CD4-positive, alpha-beta T cell treated with Interleukin-12 subunit alpha and Interleukin-12 subunit beta, for 1 hour (primary cell): ENCODE measurements at regions not wholly inside any gene's neighbourhood (a gene's known extent, or its start where the extent isn't known, plus 50 kb on each side); places are given as distances from the start of the nearest gene placed in this dataset.

Experiments used
- DNase-seq: peaks from one replicate; pipeline ENCODE4 v3.0.0-alpha.2; 2020

DNA sequence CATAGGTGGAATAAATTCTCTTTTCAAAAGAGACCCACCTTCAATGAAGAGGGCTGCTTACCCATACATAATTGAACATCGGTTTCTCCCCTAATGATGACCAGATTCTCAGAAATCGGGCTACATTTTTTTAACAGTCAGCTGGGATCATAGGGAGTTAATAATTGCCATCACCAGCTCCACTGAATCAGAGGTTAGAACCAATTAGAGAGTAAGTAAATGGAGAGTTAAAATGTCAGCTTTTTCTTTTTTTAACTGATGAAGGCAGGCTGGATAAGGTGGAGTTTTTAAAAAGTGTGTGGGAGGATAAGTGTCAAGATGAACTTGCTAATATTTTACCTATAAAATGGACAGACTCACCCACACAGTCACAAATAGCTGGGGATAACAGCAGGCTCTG lies 584.5 kb upstream of the NR3C2 start:
- DNase-seq = no peak

DNA sequence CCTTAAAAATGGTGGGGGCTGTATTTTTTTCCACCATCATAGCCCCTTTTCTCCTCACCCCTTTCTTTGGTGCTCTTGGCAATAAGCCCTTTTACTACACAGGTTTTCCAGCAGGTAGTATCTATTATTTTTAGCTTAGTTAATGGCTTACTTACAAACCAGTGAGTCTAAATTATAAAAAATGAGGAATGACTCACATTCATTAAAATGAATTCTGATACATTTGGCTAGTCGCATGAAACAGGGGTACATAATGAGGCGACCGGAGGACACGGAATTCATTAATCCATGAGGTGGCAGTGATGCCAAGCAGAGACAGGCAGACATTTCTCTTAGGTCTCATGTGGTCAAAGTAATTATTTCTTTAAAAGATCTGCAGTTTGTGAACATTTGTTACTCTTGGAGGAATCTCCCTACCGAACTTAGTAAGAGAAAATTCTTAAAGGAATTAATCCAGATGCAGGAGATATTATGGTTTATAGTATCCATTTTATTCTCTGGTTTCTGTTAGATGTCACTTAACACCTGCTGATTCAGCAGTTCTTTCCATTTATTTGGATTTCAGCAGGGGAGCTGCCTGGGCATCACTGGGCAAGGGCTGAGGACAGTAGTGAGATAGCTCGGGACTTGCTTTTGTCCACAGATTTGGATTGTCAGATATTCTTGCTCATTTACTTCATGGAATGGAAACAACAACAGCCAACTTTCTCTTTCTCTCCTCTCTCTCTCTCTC lies 575.0 kb upstream of the NR3C2 start:
- DNase-seq = no peak

DNA sequence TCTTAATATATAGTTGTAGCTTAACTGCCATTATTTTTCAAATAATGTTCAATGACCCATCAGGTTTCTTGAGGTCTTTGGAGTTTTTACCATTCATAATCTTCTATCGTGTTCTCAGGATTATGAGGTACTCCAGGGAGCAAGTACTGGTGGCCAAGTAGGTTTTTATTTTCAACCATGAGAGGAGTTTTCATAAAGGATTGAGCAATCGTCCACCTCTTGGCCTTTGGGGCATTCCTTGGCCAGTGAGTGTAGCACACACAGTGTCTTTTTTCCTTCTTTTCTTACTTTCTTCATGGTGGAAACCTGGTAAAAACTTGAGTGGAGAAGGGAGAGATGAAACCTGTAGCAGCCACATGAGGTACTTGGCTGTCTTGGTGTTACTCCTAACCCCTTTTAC lies 567.0 kb upstream of the NR3C2 start:
- DNase-seq = no peak

DNA sequence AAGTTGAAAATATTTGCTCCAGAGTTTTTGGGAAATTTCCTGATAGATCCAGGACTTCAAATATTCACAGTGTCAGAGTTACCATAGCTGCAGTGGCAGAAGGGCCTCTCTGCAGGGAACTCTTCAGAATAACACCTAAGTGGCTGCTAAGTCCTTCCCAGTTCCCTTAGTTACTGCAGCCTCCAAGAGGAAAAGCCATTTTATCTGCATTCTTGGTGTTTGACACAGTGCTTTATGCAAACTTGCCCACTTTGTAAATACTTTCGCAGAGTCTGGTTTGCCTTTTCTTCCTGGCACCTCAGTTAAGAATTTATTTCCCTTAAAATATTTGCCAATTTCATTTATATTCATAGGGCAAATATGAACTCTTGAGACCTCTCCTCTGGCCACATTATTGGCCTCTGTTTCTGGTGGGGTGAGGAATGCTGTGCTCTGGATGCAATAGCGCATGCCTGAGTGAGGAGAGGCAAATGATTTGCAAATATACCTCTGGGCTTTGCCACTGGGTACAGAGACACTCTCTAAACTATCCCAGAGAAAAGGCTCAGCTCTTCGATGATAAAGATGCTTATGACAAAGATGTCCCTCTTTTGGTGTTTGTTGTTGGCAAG lies 566.3 kb upstream of the NR3C2 start:
- no peak for DNase-seq

DNA sequence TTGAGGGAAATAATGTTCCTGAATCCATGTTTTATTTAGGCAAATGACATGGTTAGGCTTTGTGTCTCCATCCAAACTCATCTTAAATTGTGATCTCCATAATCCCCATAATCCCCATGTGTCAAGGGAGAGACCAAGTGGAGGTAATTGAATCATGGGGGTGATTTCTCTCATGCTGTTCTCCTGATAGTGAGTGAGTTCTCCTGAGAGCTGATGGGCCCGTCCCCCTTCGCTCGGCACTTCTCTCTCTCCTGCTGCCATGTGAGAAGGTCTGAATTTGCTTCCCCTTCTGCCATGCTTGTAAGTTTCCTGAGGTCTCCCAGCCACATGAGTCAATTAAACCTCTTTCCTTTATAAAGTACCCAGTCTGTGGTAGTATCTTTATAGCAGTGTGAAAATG lies 563.0 kb upstream of the NR3C2 start:
- DNase-seq = no peak

DNA sequence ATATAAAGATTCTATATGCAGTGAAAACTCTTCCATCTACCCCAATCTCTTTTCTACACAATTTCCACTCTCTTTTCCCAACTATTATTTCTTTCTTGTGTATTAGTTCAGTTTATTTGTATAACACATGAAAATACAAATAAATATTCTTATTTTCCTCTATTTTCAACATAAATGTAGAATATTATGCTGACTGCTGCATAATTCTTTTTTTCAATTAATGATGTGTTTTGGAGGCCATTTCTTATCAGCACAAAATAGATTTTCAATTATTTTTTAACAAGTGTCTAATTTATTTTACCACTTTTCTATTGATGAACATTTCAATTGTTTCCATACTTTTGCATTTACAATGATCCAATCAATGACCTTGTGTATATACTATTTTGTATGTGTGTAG lies 557.7 kb upstream of the NR3C2 start:
- no peak for DNase-seq

DNA sequence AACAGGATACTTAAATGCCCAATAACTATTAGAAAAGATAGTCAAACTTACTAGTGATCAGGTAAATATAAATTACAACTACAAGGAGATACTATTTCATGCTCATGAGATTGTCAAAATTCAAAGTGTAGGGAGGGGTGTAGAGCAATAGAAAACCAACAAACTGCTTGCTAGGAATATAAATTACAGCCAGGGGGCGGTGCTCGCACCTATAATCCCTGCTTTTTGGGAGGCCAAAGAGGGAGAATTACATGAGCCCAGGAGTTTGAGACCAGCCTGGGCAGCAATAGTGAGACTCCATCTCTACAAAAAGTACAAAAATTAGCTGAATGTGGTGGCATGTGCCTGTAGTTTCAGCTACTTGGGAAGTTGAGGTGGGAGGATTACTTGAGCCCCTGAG lies 556.5 kb upstream of the NR3C2 start:
- DNase-seq = no peak

DNA sequence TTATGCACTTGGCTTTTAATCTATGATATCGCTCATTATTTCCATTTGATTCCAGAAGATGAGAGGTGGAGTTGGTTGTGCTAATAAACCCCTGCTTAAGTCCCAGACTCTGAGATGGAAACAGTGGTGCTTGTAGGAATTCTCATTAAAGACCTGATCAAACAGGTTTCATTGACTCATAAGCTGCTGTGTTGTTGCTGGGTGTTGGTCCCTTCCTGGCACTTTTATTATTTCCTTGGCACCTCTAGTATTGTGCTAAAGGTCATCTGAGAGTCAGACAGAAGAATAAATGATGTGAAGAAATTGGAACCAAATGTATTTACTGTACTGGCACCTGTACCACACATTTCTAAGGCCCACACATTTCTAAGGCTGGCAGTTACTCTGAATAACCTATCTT lies 544.7 kb upstream of the NR3C2 start:
- no peak for DNase-seq

DNA sequence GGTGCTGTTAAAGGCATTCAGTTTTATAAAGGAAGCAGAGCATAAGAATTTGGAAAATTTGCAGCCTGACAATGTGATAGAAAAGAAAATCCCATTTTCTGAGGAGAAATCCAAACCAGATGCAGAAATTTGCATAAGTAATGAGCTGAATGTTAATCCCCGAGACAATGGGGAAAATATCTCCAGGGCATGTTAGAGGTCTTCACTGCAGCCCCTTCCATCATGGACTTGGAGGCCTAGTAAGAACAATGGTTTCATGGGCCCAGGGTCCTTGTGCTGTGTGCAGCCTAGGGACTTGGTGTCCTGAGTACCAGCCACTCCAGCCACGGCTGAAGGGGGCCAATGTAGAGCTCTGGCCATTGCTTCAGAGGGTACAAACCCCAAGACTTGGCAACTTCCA lies 542.7 kb upstream of the NR3C2 start:
- DNase-seq = no peak

DNA sequence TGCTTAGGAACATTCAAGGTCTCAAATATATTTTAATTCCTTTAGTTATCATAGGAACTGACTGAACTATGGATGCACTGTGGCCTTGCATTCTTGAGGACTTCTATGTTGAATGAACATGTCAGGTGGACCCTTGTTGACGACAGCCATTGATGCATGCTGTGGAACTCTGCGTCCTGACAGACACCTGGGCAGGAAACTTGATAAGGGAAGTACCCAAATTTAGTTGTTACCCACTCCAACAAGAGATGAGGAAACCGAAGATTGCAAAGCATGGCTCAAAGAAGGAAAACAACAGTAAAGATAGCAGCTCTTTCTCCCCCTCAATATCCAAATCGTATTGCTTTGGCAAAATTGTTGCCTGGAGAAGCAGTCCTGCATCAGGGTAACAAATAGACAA lies 540.0 kb upstream of the NR3C2 start:
- DNase-seq = no peak

DNA sequence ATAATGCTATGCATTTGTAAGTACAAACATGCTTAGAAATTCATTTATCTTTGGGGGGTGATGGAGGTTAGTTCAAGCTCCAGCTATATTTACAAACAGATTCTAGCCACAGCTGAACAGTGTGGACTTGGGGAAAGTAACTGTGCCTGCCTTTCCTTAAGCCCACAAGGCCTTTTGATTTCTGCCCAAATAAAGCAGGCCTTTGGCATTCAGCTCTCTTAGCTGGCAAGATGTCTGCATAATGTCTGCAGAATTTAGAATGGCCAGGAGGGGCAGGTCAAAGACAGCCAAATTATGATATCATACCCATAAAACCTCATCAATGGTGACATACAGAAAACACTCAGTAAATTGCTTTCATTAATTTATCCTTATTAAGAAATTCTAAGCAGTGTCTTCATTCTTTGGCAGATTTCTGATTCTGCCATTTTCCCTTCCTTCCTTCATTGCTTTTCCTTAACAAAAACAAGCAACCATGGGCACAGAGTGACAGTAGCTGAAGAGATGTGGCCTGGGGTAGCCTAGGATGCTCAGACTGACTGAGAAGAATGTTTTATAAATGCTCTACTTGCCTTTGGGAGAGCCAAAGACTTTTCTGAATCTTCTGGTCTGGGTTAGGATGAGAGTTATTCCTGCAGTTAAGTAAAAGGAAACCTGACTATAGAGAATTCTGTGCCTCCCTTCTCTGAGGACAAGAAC lies 538.7 kb upstream of the NR3C2 start:
- no peak for DNase-seq

DNA sequence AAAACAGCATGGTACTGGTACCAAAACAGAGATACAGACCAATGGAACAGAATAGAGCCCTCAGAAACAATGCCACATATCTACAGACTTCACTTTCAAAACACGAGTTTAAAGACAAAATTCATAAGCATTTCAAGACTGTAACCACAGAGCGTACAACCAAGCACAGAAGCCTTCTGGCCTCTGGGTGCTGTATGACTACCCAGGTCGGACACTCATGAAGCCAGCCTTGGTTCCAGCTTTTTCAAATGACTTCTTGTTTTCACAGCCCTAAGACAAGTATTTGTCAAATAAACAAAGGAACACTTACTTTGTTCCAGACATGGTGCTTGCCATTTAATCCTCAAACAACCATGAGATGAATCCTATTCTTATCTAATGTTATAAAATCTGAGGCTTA lies 536.1 kb upstream of the NR3C2 start:
- no peak for DNase-seq

DNA sequence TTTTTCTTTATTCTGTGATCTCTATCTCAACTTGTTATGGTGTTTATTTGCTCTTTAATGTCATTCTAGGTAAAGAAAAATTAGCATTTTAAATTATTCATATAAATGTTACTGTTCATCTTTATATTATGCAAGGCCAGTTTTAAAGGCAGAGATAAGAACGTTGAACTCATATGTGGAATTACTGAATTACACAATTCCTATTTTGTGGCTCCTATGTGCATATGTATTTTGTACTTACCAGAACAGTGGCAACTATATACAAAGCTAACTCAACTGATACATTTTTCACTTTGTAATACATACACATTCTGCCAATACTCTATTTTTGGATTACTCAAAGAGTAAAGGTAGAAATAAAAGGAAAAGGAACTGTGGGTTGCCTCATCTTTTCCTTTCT lies 533.2 kb upstream of the NR3C2 start:
- DNase-seq = no peak

DNA sequence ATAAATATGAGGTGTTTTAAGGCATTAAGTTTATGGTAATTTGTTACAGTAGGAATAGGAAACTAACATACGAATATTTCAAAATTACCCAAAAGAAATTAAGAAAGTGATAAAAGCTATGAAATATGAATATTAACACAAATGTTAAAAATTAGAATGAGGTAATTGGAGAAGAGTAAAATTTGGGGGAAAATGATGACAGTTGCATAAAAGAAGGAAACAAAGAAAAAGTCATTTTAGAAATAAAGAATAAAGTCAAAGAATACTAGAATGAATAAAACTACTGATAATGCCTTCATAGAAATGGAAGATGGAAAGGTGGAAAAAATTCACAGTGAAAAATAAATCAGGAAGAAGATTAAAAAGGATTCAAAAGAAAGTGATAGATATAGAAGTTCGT lies 522.9 kb upstream of the NR3C2 start:
- DNase-seq = no peak

DNA sequence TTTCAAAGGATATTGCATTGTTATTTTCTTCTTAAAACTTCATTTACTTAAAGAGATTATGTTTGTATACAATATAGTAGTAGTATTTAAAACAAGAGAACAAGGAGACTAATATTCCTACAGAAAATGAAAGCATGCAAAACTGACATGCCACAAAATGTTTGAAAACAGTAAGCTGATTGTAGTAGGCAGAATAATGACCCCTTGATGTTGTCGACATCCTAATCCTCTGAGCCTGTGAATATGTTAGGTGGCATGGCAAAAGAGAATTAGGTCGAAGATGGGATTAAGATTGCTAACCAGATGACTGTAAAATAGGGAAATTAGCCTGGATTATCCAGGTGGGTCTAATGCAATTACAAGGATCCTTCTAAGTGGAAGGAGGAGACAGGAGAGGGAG lies 522.2 kb upstream of the NR3C2 start:
- no peak for DNase-seq

DNA sequence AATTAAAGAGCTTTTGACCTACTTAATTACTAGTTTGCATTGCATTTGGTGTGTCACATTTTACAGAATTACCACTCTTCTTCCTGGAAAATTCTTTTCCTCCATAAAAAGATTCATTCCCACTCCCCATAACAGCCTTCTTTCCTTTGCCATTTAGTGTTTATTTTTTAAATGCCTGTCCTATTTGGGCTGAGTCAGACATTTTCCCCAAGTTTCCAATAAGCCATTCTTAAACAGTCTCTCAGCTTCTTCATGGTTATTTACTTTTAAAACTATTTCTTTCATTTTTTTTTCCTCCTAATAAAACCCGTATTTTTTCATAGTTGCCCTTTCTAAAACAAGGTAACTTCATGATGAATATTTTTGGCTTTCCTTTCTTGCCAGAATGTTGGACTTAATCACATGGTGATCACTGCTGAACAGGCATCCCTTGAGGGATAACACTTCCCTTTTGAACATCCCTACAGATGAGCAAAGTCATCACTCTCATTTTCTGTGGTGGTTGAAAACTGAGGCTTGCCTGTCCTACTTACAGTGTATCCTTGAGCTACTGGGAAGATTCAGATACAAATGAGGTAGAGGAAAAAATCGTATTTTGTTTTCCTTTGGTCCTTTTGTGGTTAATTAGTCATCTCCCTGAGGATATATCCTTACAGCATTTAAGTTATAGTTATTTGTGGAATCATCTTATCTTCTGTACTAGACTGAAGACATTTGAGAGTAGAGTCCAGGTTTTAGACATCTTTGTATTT lies 520.5 kb upstream of the NR3C2 start:
- DNase-seq = no peak

DNA sequence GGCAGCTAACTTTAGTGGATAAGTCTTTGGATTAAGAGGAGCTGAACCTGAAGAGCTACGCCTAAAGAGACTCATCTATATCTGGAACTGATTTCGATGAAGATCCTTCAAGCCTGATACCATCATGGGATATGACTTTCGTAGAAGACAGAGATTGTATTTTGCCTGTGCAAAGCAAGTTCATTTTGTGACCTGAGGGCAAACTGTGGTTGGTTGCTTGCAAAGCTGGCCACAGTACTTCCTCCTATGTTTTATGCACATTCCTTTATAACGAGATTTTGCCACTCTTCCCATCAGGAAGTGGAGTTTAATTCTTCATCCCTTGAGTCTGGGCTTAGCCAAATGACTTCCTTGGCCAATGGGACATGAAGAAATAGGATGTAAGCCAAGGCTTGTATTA lies 519.3 kb upstream of the NR3C2 start:
- no peak for DNase-seq

DNA sequence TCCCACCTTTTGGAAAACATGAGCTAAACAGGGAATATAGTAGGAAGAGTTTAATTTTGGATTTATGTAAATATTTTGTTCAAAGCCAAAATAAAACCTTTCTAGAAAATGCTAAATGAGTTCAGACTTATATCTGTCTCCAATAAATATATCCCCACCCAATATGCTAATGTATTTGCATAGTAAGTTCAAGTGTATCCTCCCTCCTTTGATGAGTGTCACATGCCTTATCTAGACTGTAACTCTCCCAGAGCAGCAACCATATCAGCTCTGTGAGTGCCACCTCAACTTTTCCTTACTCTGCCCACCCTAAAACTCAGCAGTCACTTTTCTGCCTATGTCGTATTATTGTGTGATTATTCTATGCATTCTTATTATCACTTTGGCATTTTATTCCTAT lies 516.1 kb upstream of the NR3C2 start:
- DNase-seq = no peak

DNA sequence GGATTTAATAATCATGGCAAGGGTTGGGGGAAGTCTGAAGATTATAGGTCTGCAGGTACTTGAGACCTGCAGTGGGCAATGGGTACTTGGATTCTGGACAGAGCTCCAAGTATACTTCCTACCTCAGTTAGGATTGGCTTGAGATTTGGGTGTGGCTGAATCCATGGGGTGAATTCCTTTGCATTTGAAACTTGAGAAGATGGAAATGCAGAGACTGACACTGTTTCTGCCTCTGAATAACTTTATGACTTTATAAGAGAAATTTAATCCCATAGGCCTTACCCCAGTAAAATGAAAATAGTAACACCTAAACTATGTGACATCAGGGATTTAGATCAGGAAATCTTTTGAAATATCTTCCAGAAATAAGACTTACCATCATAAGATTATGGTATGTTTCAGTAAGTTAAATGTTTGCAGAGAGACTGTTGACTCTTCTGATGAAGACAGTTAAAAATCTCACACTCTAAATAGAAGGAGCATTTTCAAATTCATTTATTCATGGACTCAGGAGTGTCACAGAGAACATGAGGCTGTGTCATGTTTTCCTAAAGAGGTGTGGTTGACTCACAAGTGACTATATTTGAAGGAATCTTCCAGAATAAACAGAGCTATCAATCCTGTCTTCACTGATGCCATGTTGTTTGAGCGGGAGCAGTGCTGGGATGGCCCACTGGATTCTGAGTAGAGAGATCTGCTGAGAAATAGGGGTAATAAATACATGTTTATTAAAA lies 513.5 kb upstream of the NR3C2 start:
- DNase-seq = no peak

DNA sequence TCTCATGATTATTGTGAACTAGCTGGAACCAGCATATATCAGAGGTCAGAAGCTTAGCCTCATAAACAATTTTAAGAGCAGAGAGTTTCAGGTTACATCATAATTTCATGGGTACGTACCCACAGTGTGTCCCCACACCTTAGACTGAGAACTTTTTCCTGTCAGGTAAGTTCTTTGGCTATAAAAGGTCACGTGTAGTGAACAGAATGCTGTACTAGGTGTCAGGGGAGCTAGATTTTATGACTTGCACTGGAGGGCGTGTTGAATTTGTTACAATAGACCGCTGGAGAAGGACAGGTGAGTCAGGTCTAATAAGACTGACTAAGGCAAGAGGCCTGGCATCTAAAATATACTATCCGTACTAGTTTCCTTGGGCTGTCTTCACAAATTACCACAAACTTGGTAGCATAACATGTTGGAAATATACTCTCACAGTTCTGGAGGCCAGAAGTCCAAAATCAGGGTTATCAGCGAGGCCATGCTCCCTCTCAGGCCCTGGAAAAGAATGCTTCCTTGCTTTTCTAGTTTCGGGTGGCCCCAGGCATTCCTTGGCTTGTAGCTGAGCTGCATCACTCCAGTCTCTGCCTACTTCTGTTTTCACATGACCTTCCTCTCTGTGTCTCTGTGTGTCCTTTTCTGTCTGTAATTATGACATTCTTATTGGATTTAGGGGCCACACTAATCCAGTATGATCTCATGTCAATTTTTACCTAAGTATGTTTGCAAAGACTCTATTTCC lies 512.0 kb upstream of the NR3C2 start:
- no peak for DNase-seq

DNA sequence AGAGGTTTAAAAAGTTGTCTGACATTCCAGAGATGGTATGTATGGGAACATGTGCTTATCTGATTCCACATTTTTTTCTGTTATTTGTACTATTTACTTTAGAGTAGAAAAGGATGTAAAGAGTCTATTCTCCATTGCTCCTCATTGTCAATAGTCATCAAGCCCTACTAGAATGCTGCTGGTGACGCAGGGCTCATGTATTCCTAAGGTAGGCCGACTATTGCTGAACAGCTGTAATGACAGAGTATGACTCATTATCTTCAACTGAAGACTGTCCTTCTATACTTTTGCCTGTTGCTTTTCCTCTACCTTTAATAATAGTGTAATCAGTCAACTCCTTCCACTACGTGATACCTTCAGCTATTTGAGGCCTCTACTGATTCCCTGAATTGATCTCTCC lies 509.1 kb upstream of the NR3C2 start:
- no peak for DNase-seq

DNA sequence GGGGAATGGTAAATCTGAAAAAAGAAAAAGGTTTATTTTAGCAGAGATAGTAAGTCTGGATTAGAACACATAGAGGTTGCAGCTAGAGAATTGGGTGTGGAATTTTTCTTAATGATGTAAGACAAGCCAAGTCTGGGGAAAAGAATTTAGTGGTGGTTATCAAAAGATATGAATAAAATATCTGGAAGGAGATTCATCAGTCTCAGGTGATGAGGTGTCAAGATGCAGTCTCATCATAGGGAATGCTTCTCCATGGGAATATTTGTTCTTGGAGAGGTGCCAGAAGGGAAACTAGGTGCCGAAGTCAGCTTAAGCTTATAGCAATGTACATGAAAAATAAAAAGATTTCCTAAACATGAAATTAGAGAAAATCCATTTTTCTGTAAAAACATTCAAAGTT lies 504.1 kb upstream of the NR3C2 start:
- DNase-seq = no peak
